Hippocampal formation (tissue), 2 donors: ENCODE measurements at regions not wholly inside any gene's neighbourhood (a gene's known extent, or its start where the extent isn't known, plus 50 kb on each side); places are given as distances from the start of the nearest gene placed in this dataset.
A peak's percentile ranks its signal among the peaks of the same experiment; 100 is the strongest.
"Not testable (repeated sequence)": the region's sequence is repeated elsewhere in the genome, so short reads cannot be mapped to it uniquely, and the experiment has no call there.

Source experiments
- DNase-seq, 2 donors: peaks; one replicate each; lab custom pipeline; 2025; lab: John Stamatoyannopoulos, UW

DNA sequence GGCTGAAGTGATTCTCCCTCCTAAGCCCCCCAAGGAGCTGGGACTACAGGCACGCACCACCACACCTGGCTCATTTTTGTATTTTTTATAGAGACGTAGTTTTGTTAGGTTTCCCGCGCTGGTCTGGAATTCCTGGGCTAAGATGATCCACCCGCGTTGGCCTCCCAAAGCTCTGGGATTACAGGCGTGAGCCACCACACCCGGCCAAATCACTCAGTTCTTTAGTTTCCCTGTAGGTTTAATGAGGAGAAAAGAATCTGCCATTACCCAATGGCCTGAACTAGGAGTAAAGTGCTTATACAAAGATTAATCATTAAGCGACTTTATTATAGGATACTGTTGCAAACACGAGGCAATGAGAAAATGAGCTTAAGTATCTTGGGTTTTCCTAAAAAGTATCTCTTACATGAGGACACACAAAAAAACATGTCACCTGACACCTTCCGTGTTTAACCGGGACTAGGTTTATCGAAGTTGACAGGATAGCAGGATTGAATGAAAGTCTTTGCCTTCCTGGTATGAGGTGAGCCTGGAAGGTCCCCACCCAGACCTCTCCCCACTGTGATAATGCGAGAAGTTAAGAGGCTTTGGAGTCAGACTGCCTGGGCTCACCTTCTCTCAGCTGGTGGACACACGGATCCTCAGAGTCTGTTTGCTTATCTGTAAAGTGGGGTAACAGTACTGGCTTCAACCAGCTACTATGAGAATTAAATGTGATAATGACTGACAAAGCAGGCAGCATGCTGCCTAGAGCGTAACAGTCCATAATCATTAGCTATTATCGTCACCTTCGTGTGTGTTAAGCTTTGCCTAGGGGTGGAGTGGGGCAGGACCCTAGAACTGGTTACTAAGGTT is 133.5 kb upstream of the KRAS start:
- no peak for DNase-seq

DNA sequence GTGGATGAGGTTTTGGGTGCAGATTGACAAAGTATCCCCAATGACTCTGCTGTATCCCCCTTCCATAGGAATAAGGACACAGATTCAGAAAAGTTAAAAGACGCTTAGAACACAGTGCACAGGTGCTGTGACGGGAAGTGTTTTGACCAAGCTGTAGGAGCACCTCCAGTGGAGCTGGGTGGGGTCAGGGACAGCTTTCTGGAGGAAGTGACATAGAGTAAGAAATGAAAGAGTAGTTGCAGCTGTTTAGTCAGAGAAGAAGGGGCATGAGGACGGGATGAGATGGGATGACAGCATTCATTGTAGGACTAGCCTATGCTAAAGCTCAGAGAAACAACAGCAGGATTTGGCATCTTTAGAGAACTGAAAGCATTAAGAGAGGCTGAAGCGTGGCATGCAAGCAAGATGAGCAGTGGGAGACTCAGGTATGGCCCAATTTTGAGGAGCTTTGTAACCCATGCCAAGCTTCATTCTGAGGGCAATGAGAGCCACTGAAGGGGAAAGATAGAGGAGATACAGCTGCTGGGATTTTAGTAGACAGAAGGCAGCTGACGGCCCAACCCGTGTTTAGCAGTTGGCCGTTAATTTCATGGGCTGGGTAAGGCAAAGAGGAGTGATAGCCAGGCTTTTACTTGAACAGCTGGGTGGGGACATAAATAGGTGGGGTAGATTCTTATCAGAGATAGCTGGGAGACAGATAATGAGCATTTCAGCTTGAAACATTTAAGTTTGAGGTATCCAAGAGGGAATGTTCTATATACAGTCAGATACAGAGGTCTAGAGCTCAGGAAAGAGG is 131.8 kb upstream of the KRAS start:
- no peak for DNase-seq

GRCh38 chr12:25377469-25378177 is 126.9 kb upstream of the KRAS start:
- DNase-seq, result peak in 1 of 2 donors; percentile 46

DNA sequence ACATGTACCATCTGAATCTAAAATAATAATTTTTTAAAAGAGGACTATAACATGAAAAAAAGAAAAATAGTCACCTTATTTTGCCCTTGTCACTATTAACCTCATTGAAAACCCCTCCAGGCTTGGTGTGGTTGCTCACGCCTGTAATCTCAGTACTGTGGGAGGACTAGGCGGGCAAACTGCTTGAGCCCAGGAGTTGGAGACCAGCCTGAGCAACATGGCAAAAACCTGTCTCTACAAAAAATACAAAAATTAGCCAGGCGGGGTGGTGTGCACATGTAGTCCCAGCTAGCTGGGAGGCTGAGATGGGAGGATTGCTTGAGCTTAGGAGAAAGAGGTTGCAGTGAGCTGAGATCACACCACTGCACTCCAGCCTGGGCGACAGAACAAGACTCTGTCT is 126.3 kb upstream of the KRAS start:
- no peak for DNase-seq

- no peak for DNase-seq
These were observed 125.7 kb upstream of the KRAS start for GRCh38 chr12:25376407-25376806.

GRCh38 chr12:25372969-25373817 is 122.5 kb upstream of the KRAS start:
- DNase-seq, result no peak

GRCh38 chr12:25372002-25372401 is 121.3 kb upstream of the KRAS start:
- no peak for DNase-seq

DNA sequence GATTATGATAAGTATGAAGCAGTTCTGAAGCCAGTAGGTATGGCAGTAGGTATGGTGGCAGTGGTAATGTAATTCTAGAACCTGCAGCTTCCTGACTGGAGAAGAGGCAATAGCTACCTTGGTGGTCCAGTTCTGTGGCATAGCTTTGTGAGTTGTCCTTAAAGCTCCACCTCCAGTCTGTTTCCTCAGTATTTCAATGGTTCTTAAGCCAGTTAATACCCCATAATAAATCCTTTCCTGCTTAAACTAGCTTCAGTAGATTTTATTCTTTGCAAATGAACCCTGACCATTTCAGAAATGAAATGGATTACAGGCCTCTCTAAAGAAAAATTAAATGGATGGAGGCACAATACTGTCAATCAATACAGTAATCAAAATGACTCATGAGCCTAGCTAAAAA is 117.8 kb upstream of the KRAS start:
- DNase-seq, result no peak

- no peak for DNase-seq
These were observed 115.4 kb upstream of the KRAS start for GRCh38 chr12:25366122-25366521.

GRCh38 chr12:25365340-25365730 is 114.6 kb upstream of the KRAS start:
- no peak for DNase-seq

GRCh38 chr12:25364529-25365339 is 114.0 kb upstream of the KRAS start:
- no peak for DNase-seq

- no peak for DNase-seq
These were observed 111.9 kb upstream of the KRAS start for GRCh38 chr12:25362646-25363045.

- DNase-seq, result no peak
These were observed 110.8 kb upstream of the KRAS start for GRCh38 chr12:25361511-25361910.

DNA sequence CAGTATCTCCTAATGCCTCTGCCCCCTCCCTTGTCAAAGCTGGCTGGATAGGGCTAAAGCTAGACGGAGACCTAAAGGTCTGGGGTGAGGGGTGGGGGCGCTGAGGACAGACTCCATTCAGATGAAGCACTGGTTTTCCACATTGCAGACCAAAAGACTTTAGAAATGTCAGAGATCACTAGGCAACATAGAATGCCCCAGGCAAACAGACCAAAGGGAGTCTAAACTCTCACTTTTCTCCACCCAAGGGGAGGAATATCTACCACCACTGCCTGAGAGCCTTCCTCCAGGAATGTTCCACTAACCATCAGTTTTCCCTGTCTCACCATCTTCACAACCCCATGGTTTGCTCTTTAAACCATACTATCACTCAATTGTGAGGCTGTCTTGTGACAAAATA is 106.9 kb upstream of the KRAS start:
- no peak for DNase-seq

DNA sequence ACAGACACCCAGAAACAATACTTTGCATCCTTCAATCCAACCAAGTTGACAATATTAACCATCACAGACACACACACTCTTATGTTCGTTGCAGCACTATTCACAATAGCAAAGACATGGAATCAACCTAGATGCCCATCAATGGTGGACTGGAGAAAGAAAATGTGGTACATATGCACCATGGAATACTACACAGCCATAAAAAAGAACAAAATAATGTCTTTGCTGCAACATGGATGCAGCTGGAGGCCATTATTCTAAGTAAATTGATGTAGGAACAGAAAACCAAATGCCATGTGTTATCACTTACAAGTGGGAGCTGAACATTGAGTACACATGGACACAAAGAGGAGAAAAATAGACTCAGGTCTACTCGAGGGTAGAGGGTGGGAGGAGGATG is 102.2 kb upstream of the KRAS start:
- not testable (repeated sequence) for DNase-seq

DNA sequence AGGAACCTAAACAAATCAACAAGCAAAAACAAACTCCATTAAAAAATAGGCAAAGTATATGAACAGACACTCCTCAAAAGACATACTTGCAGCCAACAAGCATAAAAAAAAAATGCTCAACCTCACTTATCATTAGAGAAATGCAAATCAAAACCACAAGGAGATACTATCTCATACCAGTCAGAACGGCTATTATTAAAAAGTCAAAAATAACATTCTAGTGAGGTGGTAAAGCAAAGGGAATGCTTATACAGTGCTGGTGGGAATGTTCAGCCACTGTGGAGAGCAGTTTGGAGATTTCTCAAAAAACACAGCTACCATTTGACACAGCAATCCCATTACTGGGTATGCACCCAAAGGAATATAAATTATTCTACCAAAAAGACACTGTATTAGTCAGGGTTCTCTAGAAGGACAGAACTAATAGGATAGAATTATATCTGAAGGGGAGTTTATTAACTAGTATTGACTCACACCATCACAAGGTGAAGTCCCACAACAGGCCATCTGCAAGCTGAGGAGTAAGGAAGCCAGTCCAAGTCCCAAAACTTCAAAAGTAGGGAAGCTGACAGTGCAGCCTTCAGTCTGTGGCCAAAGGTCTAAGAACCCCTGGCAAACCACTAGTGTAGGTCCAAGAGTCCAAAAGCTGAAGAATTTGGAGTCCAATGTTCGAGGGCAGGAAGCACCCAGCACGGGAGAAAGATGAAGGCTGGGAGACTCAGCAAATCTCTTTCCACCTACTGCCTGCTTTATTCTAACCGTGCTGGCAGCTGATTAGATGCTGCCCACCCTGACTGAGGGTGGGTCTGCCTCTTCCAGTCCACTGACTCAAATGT is 101.6 kb upstream of the KRAS start:
- no peak for DNase-seq

DNA sequence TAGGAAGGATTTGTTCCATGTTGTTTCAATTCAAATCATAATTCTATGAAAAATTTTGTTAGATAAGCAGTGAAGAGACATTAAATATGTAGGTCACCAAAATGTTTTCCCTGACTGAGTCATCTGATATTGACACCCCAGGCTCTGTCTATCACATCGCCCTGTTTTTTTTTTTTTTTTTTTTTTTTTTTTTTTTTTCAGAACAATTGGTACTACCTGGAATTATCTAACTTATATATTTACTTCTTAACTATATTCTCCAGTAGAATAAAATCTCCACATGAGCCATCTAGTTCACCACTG is 97.8 kb upstream of the KRAS start:
- DNase-seq, result no peak

DNA sequence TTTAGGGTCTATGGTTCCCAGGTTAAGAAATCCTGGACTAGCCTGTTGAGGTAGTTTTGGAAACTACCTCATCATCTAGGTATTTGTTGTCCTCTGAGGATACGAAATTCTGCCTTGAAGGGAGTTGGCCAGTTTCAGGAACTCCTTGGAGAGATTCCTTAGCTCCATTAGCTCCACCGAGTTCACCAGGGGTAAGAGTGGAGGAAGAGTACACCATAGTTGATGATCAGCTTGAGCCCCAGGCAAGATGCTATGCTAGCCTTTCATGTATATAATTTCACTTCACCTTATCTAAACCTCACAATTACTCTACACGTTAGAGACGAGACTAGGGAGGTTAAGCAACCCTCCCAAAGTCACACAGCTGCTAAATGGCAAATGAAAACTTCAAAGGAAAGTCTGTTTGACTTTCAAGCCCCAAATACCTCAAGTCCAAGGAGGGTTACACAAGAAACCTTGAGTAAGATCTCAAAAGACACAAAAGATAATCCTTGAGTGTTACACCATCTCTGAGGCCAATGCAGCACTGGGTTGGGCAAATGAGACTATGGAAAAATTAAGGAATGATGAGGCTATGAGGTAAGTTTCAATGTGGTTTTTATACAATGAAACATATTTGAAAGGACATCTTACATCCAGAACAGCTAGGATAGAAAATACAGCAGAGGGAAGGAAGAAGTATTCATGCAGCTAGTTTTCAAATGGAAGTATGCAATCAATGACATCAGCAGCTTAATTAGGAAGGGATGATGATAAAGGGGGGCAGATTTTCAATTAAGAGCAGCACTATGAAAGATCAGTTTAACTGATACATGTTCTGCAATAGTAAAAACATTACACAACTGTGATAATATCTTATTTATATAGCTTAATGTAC is 97.2 kb upstream of the KRAS start:
- DNase-seq, result no peak

DNA sequence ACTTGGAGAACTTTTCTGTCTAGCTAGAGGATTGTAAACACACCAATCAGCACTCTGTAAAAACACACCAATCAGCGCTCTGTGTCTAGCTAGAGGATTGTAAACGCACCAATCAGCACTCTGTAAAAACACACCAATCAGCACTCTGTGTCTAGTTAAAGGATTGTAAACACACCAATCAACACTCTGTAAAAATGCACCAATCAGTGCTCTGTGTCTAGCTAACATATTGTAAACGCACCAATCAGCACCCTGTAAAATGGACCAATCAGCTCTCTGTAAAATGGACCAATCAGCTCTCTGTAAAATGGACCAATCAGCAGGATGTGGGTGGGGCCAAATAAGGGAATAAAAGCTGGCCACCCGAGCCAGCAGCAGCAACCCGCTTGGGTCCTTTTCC is 91.1 kb upstream of the KRAS start:
- DNase-seq, result not testable (repeated sequence)
